ENCODE measurements at regions not wholly inside any gene's neighbourhood (a gene's known extent, or its start where the extent isn't known, plus 50 kb on each side); places are given as distances from the start of the nearest gene placed in this dataset.

DNA sequence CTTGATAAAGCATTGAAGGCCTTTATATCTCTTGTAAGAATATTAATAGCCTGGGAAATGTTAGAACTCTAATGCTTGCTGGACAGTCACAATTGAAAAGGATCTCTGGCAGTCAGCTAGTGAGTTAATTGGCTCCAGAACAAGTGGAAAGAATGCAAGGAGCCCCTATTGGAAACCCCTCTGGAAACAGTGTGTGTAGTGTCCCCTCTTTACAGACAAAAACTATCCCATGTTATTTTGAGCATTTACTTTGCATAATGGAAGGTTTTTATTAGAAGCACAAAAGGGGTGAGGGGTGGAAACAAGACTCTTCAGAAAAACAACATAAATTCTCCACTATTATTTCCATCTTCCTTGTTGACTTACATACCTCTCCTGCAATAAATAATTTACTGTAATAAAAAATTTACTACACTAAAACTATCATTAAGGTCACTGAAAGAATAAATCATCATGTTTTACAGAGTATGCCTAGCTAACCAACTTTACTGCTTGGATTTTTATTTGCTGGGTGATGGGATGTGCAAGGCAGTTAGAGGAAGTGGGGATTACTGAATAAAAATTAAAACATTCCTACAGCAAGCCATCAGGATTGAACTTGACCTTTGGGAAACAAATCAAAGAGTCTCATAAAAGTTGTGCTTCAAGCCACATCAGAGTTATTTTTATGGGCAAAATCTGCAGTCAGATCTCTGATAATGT, 610.4 kb downstream of the TBC1D4 start:
- no peak for DNase-seq (ENCODE audit: low spot score)

DNA sequence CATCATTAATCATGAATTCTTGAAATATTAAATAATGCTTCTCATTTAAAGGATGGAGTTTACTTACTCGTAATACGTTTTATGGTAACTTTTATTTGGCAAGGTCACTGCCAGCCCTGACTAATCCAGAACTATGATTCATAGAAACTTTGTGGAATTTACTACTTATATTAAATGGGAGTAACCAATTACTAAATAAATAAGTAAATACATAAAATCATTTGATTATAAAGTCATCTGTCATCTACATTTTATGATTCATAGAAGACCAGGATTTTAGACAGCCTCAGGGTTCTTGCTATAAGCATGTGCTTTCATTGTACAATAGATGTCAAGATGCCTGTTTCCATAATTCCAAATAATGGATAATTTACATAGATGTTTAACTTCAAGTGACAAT, 611.1 kb downstream of the TBC1D4 start:
- DNase-seq (ENCODE audit: low spot score) = no peak

DNA sequence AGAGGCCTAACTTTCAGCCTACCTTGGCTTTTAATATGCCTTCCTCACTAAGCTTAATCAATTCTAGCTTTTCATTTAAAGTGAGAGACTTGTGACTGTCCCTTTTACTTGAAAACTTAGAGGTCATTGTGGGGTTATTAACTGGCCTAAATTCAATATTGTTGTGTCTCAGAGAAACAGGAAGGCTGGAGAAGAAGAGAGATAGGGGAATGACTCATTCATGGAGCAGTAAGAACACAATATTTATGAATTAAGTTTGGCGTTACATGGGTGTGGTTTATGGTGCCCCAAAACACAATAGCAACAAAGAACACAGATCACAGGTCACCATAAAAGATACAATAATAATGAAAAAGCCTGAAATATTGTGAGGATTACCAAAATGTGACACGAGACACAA, 612.1 kb downstream of the TBC1D4 start:
- DNase-seq (ENCODE audit: low spot score) = no peak

DNA sequence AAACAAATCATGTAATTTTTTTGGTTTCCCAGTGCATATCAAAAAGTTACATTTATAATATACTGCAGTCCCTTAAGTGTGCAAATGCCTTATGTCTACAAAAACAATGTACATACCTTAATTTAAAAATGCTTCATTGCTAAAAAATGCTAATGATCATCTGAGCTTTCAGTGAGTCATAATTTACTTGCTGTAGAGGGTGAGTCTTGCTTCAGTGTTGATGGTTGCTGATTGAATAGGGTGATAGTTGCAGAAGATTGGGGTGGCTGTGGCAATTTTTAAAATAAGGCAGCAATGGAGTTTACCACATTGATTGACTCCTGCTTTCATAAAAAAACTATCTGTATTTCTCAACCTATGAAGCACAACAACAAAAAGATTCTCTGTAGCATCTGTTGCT, 613.9 kb downstream of the TBC1D4 start:
- DNase-seq (ENCODE audit: low spot score) = peak; percentile 9

DNA sequence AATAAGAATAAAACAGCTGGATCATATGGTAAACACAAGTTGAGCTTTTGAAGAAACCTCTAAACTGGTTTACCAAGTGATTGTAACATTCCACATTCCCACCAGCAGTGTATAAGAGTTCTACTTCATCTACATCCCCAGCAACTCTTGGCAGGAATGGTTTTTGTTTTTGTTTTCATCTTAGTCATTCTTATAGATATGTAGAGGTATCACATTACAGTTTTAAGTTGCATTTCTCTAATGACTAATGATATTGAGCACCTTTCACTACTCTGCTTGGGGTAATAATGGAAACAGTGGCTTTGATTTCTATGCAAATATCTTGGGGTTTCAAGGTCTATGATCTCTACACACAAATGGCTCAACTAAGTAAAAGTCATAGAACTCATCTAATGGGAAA, 614.5 kb downstream of the TBC1D4 start:
- peak; percentile 3 for DNase-seq (ENCODE audit: low spot score)

DNA sequence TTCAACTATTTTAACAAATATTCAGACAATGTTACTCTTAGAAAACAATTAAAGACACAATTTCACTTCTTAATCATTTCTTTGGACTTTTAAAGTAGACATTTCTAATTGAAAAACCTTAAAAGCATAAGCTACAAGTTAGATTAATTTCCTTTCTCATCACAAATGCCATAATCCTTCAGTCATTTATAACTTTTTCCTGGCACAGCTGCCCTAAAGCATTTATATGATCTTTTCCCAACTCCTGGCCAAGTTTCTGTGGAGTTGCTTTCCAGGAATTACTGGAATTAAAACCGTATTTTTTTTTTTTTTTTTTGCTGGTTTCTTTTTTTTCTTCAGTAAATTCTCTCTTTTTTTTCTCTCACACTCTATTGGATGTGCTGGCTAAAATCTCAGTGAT, 615.9 kb downstream of the TBC1D4 start:
- no peak for DNase-seq (ENCODE audit: low spot score)

DNA sequence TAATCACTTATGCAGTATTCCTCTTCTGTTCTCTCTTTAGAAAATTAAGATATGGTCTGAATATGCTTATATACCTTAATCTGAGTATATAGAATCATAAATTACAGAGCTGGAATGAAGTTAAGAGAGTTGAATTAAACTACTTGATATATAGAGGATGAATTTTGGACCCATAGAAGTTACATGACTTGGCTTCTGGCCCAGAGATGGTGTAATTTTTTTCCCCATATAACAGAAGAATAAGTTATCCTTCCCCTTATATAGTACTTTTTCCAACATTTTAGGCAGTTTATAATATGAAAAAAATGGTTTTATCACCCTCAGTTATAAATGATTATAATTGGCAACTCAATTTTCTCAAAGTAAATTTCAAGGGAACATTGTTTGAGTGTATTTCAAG, 616.3 kb downstream of the TBC1D4 start:
- DNase-seq (ENCODE audit: low spot score) = no peak

DNA sequence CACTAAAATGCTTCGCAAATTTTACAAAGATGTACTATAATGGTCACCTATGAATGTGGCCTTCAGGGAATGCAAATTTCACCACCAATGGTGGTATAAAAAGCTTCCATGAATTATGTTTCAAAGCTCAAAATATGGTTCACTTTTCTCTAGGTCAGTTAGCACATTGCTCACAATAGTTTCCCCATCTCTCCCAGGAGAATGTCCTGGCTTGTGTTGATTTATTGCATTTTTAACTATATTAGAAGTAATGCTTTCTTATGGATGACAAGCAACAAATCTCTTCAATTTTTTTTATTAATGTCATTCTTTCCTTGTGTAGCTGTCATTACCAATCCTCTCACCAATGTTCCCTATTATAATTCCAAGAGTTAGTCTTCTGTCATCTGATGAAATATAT, 621.2 kb downstream of the TBC1D4 start:
- DNase-seq (ENCODE audit: low spot score) = no peak

DNA sequence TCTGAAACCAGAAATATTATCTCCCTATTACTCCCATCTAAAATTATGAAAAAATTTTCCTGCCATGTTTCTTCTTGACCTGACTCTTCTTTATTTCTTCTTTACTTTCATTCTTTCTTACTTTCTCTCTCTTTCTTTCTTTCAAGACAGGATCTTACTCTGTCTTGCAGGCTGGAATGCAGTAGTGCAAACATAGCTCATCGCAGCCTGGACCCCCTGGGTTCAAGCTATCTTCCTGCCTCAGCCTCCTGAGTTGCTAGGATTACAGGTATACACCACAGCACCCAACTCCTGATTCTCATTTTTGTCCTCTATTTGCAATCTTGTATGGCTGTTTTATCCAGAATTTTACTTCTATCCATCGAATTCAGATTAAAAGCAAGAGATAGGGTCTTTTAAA, 631.1 kb downstream of the TBC1D4 start:
- DNase-seq (ENCODE audit: low spot score) = no peak

DNA sequence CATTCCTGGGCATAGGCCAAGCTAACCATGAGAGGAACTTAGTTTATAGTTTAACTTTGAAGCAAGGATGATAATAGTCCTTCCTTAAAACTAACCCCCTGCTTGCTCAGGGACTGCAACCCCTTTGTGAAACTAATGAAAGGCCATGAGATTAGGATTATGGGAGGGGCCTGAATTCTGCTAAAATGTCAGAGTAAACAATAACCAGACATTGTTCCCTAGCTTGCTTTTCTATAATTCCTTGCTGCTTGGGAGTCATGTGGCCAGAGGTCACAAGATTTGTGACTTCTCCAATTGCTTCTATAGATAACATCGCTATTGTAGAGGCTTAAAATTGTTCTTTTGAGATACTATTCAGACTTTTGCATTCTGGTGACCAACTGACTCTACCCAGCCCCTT, 634.0 kb downstream of the TBC1D4 start:
- DNase-seq (ENCODE audit: low spot score) = no peak

DNA sequence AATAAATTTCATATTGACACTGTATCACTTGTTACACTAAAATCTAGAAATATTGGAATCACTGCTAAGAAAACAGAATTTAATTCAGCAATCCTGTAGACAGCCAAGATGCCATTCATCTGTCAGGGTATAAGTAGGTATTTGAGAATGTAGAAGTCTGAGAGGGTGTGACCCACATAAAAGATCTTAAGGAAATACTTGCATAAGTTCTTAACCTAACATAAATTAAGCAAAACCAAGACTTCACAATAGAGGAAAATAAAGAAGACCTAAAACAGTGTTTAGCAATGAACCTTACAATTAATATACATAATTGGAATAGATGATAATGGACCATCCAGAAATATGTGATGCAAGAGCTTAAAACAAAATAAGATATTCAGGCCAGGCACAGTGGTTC, 636.2 kb downstream of the TBC1D4 start:
- no peak for DNase-seq (ENCODE audit: low spot score)

DNA sequence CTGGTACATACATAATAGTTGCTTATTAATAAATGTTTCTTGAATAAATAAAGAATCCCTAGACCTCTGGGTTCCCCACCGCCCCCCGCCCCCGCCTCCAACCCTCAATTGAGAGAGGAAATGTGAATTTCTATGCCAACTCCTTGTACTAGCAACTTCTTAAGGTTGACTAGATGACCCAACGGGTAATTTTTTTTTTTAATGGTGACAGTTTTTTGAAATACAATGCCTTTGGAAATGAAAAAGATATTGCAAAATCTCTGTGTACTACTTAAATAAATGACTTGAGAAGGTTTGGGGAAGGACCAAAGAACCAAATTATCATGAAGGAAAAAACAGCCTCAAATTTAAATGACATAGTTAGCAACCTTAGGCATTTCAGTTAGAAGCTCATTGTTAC, 640.3 kb downstream of the TBC1D4 start:
- no peak for DNase-seq (ENCODE audit: low spot score)

DNA sequence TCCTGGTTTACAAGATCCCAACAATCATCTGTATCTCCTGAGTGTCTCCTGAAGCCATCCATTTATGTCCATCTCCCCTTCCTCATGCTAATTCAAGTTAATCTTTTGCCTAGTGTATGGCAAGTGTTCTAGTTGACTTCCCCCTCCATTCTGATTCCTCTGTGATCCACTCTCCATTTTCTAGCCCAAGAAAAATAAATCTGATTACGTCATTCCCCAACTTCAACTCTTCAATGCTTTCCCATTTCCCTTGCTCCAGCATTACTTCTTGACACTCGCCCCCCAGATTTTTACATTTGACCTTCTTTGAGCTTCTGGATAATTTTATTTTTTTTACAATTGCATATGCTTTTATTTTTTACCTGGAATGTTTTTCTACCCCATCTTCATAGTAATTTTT, 640.8 kb downstream of the TBC1D4 start:
- no peak for DNase-seq (ENCODE audit: low spot score)

DNA sequence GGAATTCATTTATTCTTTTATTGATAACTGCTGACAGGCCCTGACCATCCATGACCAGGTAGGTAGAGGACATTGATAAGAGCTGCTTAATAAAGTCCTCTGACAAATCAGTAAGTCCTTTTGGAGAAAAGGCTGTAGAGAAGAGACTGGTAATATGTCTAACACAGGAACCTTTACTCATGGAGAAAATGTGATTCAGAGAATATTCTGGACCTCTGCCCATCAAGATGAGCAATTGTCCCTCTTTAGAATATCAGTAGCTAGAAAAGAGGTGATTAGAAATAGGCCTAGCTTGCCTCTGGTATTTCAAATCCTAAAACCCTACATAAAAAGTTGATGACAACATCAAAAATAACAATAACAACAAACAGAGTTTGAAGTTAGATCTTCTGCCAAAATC, 642.3 kb downstream of the TBC1D4 start:
- peak; percentile 31 for DNase-seq (ENCODE audit: low spot score)

DNA sequence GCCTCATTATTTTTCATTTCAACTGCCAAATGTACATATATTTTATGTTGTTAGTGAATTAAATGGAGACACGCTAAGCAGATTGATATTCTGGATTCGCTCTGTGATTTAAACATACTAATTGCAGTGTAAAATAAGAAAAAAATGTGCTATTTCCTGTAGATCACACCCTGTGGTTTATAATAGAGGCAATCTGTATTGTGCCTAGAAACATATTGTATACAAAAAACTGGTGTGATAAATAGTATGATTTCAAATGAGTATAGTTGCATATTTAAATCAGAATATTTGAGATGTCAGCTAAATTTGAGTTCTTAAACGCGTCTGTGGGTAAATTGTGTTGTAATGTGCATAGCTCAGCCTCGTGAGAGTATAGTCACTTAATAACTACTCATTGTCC, 643.9 kb downstream of the TBC1D4 start:
- no peak for DNase-seq (ENCODE audit: low spot score)

DNA sequence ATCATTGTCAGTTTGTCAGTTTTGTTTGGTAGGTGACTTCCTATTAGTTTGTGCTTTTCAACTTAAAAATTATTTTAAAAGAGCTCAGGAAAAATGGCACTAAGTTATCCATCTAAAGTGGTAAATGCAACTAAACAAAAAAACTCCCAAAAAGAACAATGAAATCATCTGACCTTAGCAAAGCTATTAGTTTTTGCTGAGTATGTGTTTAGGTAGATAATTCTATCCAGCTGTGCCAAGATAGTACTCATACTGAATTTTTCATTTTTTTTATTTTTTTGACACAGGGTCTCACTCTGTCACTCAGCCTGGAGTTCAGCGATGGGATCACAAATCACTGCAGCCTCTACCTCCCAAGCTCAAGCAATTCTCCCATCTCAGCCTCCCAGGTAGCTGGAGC, 645.3 kb downstream of the TBC1D4 start:
- no peak for DNase-seq (ENCODE audit: low spot score)

DNA sequence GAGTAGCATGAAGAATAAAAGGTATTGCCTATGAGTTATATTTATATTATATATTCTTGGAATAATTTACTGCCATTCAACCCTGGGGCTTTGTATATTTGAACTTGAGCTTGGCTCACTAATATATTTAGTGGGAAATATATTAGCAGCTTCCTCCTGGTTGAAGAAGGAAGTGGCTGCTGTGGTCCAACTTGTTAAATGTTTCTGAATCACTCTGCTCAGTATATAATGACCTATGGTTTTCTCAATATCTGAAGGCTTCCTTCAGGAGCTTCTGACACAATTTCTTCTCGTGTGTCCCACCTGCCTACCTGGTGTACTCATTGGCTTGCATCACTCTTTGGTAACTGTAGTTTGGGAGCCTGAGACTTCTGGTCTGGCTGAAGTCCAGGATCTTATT, 646.4 kb downstream of the TBC1D4 start:
- no peak for DNase-seq (ENCODE audit: low spot score)

DNA sequence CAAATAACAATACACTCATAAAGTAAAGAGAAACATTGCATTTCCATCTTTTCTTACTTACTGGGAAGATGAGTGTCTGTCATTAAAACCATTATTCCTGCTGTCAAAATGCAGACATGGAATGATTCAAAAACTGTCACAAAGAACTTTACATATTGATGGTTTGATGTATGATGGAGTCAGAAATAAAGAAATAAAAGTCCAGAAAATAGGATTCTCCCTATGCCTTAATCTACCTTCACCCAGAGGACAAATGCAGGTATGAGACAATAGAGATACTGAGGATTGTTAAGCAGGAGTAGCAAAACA, 656.1 kb downstream of the TBC1D4 start:
- no peak for DNase-seq (ENCODE audit: low spot score)

DNA sequence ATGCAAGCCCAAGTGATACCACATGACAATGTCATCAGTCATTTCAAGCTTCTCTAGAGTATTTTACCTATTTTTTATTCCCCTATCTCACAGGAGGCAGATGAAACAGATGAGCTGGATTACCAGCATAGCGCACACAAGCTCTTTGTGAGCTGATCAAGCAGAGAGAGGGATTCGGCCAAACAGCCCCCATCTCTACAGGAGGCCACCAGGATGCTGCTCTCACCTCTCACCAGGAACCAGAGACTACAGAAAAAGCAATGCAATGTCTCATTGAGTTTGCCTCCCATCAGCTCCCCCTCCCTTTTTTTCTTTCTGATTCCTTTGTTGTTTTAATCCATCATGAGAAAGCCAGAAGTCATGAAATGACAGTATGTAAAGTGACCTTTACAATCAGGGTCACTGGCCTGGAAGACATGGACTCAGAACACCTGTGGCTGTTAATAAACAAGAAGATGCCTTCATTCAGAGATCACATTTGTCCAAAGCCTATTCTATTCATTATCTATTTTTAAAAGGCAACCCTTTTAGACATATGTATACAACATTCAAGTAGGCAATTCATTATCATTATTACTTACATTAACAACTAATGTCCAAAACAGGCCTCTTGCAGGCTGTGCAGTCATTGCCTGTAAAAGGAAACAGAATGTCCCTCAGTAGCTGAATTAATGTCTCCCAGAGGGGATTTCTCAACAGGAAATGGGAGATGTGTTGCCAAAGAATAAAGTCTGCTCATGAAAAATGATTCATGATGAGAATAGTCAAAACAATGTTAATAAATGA, 656.6 kb downstream of the TBC1D4 start:
- DNase-seq (ENCODE audit: low spot score) = peak; percentile 51

DNA sequence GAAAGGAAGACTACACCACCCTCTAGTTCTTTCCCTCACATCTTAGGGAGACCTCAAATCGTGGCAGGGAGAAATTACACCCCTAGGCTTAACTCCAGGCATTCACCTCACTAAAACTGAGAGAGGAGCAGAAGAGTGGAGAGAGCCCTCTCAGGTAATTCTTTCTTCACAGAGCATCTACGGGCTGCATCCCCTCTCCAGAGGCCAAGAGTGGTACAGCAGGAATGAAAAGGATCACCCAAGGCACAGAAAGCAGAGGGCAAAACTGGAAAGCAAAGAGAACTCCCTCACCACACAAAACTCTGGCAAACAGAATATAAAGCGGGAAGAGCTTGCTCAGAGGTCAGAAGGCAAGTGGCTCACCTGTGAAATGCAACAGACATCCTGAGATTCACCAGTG, 661.2 kb downstream of the TBC1D4 start:
- DNase-seq (ENCODE audit: low spot score) = no peak

DNA sequence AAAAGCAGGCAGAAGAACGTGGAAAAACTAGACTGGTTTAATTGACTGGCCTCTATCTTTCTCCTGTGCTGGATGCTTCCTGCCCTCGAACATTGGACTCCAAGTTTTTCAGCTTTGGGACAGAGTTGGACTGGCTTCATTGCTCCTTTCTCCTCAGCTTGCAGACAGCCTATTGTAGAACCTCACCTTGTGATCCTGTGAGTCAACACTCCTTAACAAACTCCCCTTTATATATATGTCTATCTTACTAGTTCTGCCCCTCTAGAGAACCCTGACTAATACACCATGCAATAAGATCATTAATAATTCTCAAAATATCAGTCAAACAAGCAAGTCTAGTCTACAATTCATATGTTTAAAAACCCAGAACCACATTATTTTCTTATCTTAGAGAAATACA, 662.4 kb downstream of the TBC1D4 start:
- DNase-seq (ENCODE audit: low spot score) = no peak

DNA sequence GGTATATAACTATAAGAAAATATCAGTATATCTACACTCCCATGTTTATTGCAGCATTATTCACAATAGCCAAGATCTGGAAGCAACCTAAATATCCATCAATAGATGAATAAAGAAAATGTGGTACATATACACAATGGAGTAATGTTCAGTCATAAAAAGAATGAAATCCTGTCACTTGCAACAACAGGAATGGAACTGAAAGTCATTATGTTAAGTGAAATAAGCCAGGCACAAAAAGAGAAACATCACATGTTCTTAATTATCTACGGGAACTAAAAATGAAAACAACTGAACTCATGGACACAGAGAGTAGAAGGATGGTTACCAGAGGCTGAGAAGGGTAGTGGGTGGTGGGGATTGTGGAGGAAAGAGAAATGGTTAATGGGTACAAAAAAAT, 665.2 kb downstream of the TBC1D4 start:
- DNase-seq (ENCODE audit: low spot score) = no peak

DNA sequence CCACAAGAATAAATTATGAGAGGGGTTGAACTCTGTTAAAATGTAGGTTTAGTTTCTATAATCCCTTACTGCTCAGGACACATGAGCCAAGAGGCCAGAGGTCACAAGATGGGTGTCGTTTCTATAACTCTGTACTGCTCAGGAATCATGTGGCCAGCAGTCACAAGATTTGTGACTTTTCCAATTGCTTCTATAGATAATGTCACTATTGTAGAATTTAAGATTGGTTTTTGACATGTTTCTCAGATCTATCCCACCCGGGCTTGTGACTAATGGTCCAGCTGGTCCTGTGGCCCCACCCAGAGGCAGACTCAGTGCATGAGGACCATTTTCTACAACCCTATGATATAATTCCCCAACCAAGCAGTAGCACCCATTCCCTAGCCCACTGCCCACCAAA, 662.0 kb upstream of the KLF12 start:
- no peak for DNase-seq (ENCODE audit: low spot score)

DNA sequence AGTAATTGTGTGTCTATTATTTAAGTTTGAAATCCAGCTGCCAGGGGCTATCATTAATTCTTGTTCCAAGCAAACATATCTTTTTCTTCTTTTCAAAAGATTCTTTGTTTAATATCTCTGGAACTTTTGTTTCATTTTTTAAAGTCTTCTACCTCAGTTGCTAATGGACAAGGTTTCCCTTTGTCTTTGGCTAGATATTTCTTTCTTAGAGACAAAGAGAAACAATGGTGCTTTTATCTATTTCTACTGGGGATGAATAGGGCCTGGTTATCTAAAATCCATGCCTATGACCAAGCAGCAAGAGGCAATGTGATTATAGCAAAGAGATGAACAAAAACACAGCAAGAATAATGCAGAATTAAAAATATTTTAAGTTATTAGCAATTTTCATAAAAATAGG, 661.3 kb upstream of the KLF12 start:
- DNase-seq (ENCODE audit: low spot score) = no peak
